Fibroblast of lung (primary cell): ENCODE measurements at regions not wholly inside any gene's neighbourhood (a gene's known extent, or its start where the extent isn't known, plus 50 kb on each side); places are given as distances from the start of the nearest gene placed in this dataset.

ENCODE experiments used
- CTCF ChIP-seq, 2 donors: IDR thresholded peaks in 1 of 2; conservative IDR thresholded peaks in 1 of 2; 1 replicate in 1 of 2; 2 replicates in 1 of 2; pipeline ENCODE4 v1.5.1; 2011 to 2012; ENCODE audit warnings: low read length in 2 of 2, control low read depth in 1 of 2, inconsistent platforms in 1 of 2, low read depth in 1 of 2, mild to moderate bottlenecking in 1 of 2
- EZH2 ChIP-seq: IDR thresholded peaks from 2 replicates; pipeline ENCODE4 v1.5.1; 2012; ENCODE audit warnings: low read length, control low read depth, mild to moderate bottlenecking; ENCODE audit errors: missing control alignments

GRCh38 chr4:164068392-164068791, 573.9 kb downstream of the TMA16 start:
- TF ChIP-seq CTCF (conservative IDR thresholded peaks at IDR 0.05 in 1 of 2, IDR thresholded peaks at IDR 0.05 in 1 of 2; ENCODE audit: low read depth in 1 of 2, low read length in 2 of 2), result no peak
- TF ChIP-seq EZH2, result no peak
